Coronary artery (tissue), 2 donors: ENCODE measurements at regions not wholly inside any gene's neighbourhood (a gene's known extent, or its start where the extent isn't known, plus 50 kb on each side); places are given as distances from the start of the nearest gene placed in this dataset.

Experiments
- DNase-seq: peaks from one replicate; pipeline ENCODE4 v3.0.0-alpha.2; 2017; ENCODE audit warnings: low spot score
- H3K27ac ChIP-seq, 2 donors: fragments of 200-600 bp; sonication (generic); one replicate each; pipeline ENCODE4 v1.5.1; 2016 to 2019
- H3K4me3 ChIP-seq: fragments of 200-600 bp; sonication (generic); 2 replicates; pipeline ENCODE4 v1.5.1; 2016; ENCODE audit warnings: mild to moderate bottlenecking, moderate library complexity
- CTCF ChIP-seq: fragments of 200-600 bp; sonication (generic); IDR thresholded peaks from one replicate; pipeline ENCODE4 v1.5.1; 2019; ENCODE audit warnings: antibody characterized with exemption

DNA sequence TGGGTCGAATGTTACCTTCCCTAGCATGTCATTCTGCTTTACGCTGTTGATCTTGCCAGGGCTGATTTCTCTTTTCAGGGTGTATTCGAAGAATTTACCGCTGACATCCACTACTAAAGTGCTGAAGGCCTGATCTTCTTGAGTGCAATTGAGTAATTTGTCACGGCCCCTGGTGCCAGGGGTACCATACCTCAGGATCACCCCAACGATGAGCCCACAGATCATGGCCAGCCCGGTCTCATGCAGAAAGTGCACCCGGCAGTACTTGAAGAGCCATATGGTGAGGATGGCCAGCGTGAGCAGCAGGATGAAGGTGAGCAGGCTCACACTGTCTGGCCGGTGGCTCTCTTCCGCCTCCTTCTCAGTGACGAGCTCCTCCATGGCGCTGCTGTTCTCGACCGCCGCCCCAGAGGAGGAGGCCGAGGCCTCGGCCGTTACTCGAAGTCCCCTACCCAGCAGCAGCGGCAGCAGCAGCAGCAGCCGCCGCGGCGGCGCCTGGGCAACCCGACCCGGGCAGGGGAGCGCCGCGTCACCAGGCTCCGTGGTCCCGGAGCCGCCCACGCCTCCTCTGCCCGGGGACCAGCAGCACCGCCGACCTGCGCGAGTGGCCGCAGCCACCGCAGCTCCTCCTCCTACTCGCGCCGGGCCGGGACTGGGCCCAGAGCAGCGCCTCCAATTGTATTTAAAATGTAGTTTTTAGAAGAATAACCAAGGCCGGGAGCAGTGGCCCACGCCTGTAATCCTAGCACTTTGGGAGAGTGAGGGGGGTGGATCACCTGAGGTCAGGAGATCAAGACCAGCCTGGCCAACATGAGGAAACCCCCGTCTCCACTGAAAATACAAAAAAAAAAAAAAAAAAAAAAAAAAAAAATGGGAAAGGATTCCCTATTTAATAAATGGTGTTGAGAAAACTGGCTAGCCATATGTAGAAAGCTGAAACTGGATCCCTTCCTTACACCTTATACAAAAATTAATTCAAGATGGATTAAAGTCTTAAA lies 58.5 kb upstream of the TMPO start:
- peak; percentile 76 for DNase-seq
- Histone ChIP-seq H3K4me3 (peak overlapping the region; percentile 65), H3K27ac (peak overlapping the region; percentile 36 to 42)
- TF ChIP-seq CTCF: no peak

DNA sequence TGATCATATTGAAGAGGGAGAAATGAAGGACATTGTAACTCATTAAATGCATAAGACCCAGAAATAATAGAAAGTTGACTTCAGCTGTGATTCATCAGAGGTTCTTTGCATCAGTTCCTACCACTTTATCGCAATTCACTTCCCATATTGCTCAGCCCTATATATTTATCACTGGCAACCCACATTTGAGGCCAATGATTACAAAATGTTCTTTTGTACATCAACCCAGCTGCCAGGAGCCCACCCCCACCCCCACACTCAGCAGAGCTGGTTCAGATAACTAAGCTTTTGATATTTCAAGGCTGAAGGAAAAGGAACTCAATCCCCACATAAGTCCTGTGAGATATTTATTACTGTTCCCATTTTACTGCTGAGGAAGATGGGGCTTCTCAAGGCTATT lies 51.2 kb upstream of the TMPO start:
- Histone ChIP-seq H3K4me3 (no peak overlapping the region), H3K27ac (no peak overlapping the region)
- TF ChIP-seq CTCF: no peak
- no peak for DNase-seq

DNA sequence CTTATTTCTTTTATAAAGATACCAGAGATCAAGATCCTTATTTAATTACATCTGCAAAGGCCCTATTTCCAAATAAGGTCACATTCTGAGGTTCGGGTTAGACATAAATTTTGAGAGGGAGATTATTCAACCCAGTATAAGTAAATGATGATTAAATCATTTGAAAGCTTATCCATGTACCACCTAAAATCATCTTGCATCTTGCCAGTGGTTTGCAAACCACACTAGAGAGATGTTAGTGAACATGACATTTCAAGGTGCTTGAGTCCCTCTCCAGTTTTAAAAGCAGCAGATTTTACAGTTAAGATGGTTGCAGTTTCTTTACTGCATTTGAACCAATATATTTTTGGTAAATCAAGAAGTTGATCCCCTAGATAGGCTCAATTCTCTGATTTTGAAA lies 49.9 kb upstream of the TMPO start:
- no peak for DNase-seq
- Histone ChIP-seq H3K4me3 (no peak overlapping the region), H3K27ac (no peak overlapping the region)
- TF ChIP-seq CTCF: no peak
